SK-N-SH (cell line): ENCODE measurements at regions not wholly inside any gene's neighbourhood (a gene's known extent, or its start where the extent isn't known, plus 50 kb on each side); places are given as distances from the start of the nearest gene placed in this dataset.

ENCODE experiments used
- CTCF ChIA-PET: fragments of 300-600, 350-600 bp; formaldehyde crosslinking; extraction: SDS; loops from one replicate; lab custom pipeline; 2021; lab: Yijun Ruan, JAX
- POLR2A ChIA-PET: fragments of 350-600 bp; sonication (Branson Sonifier 250); formaldehyde crosslinking; extraction: SDS; loops from one replicate; lab custom pipeline; 2020; ENCODE audit warnings: antibody characterized with exemption, inconsistent platforms; lab: Yijun Ruan, JAX
- DNase-seq: peaks from one replicate; pipeline ENCODE4 v3.0.0; 2012
- H2AFZ ChIP-seq: fragments of 200-600 bp; sonication (generic); 2 replicates; pipeline ENCODE4 v1.8.1; 2016; ENCODE audit warnings: antibody characterized with exemption, mild to moderate bottlenecking, low read depth
- H3F3A ChIP-seq: fragments of 200-600 bp; sonication (generic); replicated peaks from 2 replicates; pipeline ENCODE3; 2016; ENCODE audit warnings: antibody characterized with exemption, mild to moderate bottlenecking; ENCODE audit not compliant: insufficient read depth
- H3K27ac ChIP-seq, 2 experiments: fragments of 200-500 bp in 1 of 2; fragments of 200-600 bp in 1 of 2; sonication (Bioruptor generic) in 1 of 2; sonication (generic), shearing (Covaris generic) in 1 of 2; 2 replicates each; pipeline versions ENCODE4 v1.5.1 to v1.6.1; 2014 to 2016; ENCODE audit warnings: low read depth in 2 of 2, inconsistent platforms in 1 of 2, low read length in 1 of 2, mild to moderate bottlenecking in 1 of 2, mixed read lengths in 1 of 2
- H3K27me3 ChIP-seq: fragments of 200-600 bp; sonication (generic), shearing (Covaris generic); 2 replicates; pipeline ENCODE4 v1.6.1; 2016; ENCODE audit warnings: mixed run types; ENCODE audit not compliant: insufficient read depth
- H3K36me3 ChIP-seq, 2 experiments: fragments of 200-500 bp in 1 of 2; fragments of 200-600 bp in 1 of 2; sonication (Bioruptor generic) in 1 of 2; sonication (generic) in 1 of 2; replicated peaks in 1 of 2; 2 replicates each; pipeline versions ENCODE3 to v1.5.1; 2014 to 2016; ENCODE audit warnings: low read length in 1 of 2, mild to moderate bottlenecking in 1 of 2; ENCODE audit not compliant: insufficient read depth in 2 of 2, control insufficient read depth in 1 of 2
- H3K4me1 ChIP-seq, 2 experiments: fragments of 200-500 bp in 1 of 2; fragments of 200-600 bp in 1 of 2; sonication (Bioruptor generic) in 1 of 2; sonication (generic), shearing (Covaris generic) in 1 of 2; 2 replicates each; pipeline versions ENCODE4 v1.5.1 to v1.6.1; 2014 to 2016; ENCODE audit warnings: low read depth in 1 of 2, low read length in 1 of 2, mixed run types in 1 of 2; ENCODE audit not compliant: insufficient read depth in 2 of 2, control insufficient read depth in 1 of 2
- H3K4me2 ChIP-seq: fragments of 200-600 bp; sonication (generic), shearing (Covaris generic); 2 replicates; pipeline ENCODE4 v1.6.1; 2017; ENCODE audit warnings: mixed run types
- H3K4me3 ChIP-seq, 2 experiments: fragments of 200-500 bp in 1 of 2; fragments of 200-600 bp in 1 of 2; sonication (Bioruptor generic) in 1 of 2; sonication (generic), shearing (Covaris generic) in 1 of 2; 2 replicates each; pipeline versions ENCODE4 v1.5.1 to v1.8.1; 2014 to 2016; ENCODE audit warnings: low read depth in 2 of 2, inconsistent platforms in 1 of 2, low read length in 1 of 2, mild to moderate bottlenecking in 1 of 2, mixed read lengths in 1 of 2, moderate library complexity in 1 of 2
- H3K79me2 ChIP-seq: fragments of 200-600 bp; sonication (generic); 2 replicates; pipeline ENCODE4 v1.8.1; 2017; ENCODE audit warnings: mild to moderate bottlenecking; ENCODE audit not compliant: insufficient read depth
- H3K9ac ChIP-seq: fragments of 200-600 bp; sonication (generic); 2 replicates; pipeline ENCODE4 v1.6.1; 2017; ENCODE audit warnings: mixed run types
- H3K9me2 ChIP-seq: fragments of 200-600 bp; sonication (generic); 2 replicates; pipeline ENCODE4 v1.6.1; 2017; ENCODE audit warnings: mixed run types
- H3K9me3 ChIP-seq: fragments of 200-600 bp; sonication (generic); 2 replicates; pipeline ENCODE4 v1.6.1; 2017; ENCODE audit warnings: mixed run types, mild to moderate bottlenecking, moderate library complexity
- H4K20me1 ChIP-seq: fragments of 200-600 bp; sonication (generic); 2 replicates; pipeline ENCODE4 v1.6.1; 2017; ENCODE audit warnings: mild to moderate bottlenecking, mixed run types; ENCODE audit not compliant: insufficient read depth
- ELF1 ChIP-seq: IDR thresholded peaks from 2 replicates; pipeline ENCODE4 v1.4.0; 2012
- FOSL2 ChIP-seq: IDR thresholded peaks from 2 replicates; pipeline ENCODE4 v1.4.0; 2012; ENCODE audit warnings: low read depth, mild to moderate bottlenecking, moderate library complexity, borderline replicate concordance
- FOXJ3 ChIP-seq: sonication (generic); formaldehyde crosslinking; IDR thresholded peaks from 2 replicates; pipeline ENCODE4 v1.5.1; 2020; ENCODE audit warnings: mild to moderate bottlenecking, missing genetic modification reagents
- GABPA ChIP-seq: IDR thresholded peaks from 2 replicates; pipeline ENCODE4 v1.4.0; 2012; ENCODE audit warnings: low read depth, mild to moderate bottlenecking
- GATA2 ChIP-seq: sonication (generic); formaldehyde crosslinking; IDR thresholded peaks from 2 replicates; pipeline ENCODE4 v1.5.0; 2020; ENCODE audit warnings: mild to moderate bottlenecking, missing genetic modification reagents
- MEF2A ChIP-seq: IDR thresholded peaks from 2 replicates; pipeline ENCODE4 v1.4.0; 2012; ENCODE audit warnings: low read depth, borderline replicate concordance
- MXI1 ChIP-seq: IDR thresholded peaks from 2 replicates; pipeline ENCODE4 v1.6.1; 2012; ENCODE audit warnings: mild to moderate bottlenecking, low read depth, low read length, improper control_type of control experiment
- PBX3 ChIP-seq: IDR thresholded peaks from 2 replicates; pipeline ENCODE4; 2012
- RCOR1 ChIP-seq: fragments of 150-350 bp; IDR thresholded peaks from 2 replicates; pipeline ENCODE4 v1.6.1; 2017; ENCODE audit warnings: antibody characterized with exemption, low read length
- REST ChIP-seq: IDR thresholded peaks from 2 replicates; pipeline ENCODE4 v1.6.1; 2012; ENCODE audit warnings: mild to moderate bottlenecking, low read depth, low read length, moderate library complexity
- RFX5 ChIP-seq: IDR thresholded peaks from 2 replicates; pipeline ENCODE4 v1.6.1; 2012; ENCODE audit warnings: mild to moderate bottlenecking, improper control_type of control experiment, low read length
- SMC3 ChIP-seq: IDR thresholded peaks from 2 replicates; pipeline ENCODE4 v1.6.1; 2012; ENCODE audit warnings: low read depth, low read length, improper control_type of control experiment
- TCF12 ChIP-seq: IDR thresholded peaks from 2 replicates; pipeline ENCODE4 v1.4.0; 2012
- USF2 ChIP-seq: fragments of 150-350 bp; IDR thresholded peaks from 2 replicates; pipeline ENCODE4 v1.6.1; 2017; ENCODE audit warnings: antibody characterized with exemption, low read length, low read depth, borderline replicate concordance
- YY1 ChIP-seq: IDR thresholded peaks from 2 replicates; pipeline ENCODE4 v1.4.0; 2012; ENCODE audit warnings: low read depth, mild to moderate bottlenecking
- WGBS: methylation state at CpG from one replicate; pipeline ENCODE4 v1.1.6; 2017; ENCODE audit warnings: low lambda C conversion rate; 5-methylcytosine and 5-hydroxymethylcytosine counted together

- no peak for TF ChIP-seq REST
- no peak for TF ChIP-seq RFX5
- no peak for TF ChIP-seq FOXJ3 (CRISPR knock-in tag)
- TF ChIP-seq TCF12 = no peak
- no peak for TF ChIP-seq GABPA
- no peak for TF ChIP-seq ELF1
- TF ChIP-seq MXI1 = no peak
- no peak for TF ChIP-seq RCOR1
- no peak for TF ChIP-seq GATA2 (CRISPR knock-in tag)
- no peak for TF ChIP-seq MEF2A
Measured at GRCh38 chr5:84642795-84643194, 258.1 kb upstream of the EDIL3 start (continued).

- Histone ChIP-seq H3F3A (no peaks in the 10 kb centered on the region), H3K27ac (no peak overlapping the region), H3K4me3 (no peak overlapping the region), H3K79me2 (no peaks in the 10 kb centered on the region), H3K4me2 (no peak overlapping the region), H2AFZ (no peak overlapping the region), H3K27me3 (peaks cover 14% of the 10 kb centered on the region), H3K9ac (no peak overlapping the region), H3K9me3 (no peaks in the 10 kb centered on the region; the same call in 1 of the 2 replicates), H4K20me1 (no peaks in the 10 kb centered on the region), H3K4me1 (no peaks in the 10 kb centered on the region), H3K9me2 (no peaks in the 10 kb centered on the region), H3K36me3 (no peaks in the 10 kb centered on the region)
- ChIA-PET CTCF (no interaction called here), POLR2A (no interaction called here)
- DNase-seq = no peak
- WGBS = 73% methylated on average over 8 of the region's 8 CpGs
- TF ChIP-seq ELF1 (no peak), YY1 (no peak), PBX3 (no peak), MXI1 (no peak), SMC3 (no peak), FOSL2 (no peak), USF2 (no peak), GABPA (no peak)
Measured at GRCh38 chr5:84642324-84642723, 257.6 kb upstream of the EDIL3 start.
